HUES48 (cell line): ENCODE measurements at regions not wholly inside any gene's neighbourhood (a gene's known extent, or its start where the extent isn't known, plus 50 kb on each side); places are given as distances from the start of the nearest gene placed in this dataset.

Experiments
- H3K27ac ChIP-seq: one replicate; pipeline ENCODE4 v1.7.0; 2013; ENCODE audit warnings: low read depth, low read length, inconsistent platforms
- H3K27me3 ChIP-seq: 2 replicates; pipeline ENCODE4 v1.6.1; 2013; ENCODE audit warnings: mild to moderate bottlenecking, low read length; ENCODE audit not compliant: control insufficient read depth, insufficient read depth
- H3K36me3 ChIP-seq: 2 replicates; pipeline ENCODE4 v1.6.1; 2013; ENCODE audit warnings: low read length; ENCODE audit not compliant: control insufficient read depth, insufficient read depth
- H3K4me1 ChIP-seq: 2 replicates; pipeline ENCODE4 v1.6.1; 2013; ENCODE audit warnings: mild to moderate bottlenecking, low read length; ENCODE audit not compliant: control insufficient read depth, insufficient read depth
- H3K4me3 ChIP-seq: 2 replicates; pipeline ENCODE4 v1.5.1; 2013; ENCODE audit warnings: mild to moderate bottlenecking, low read depth, low read length
- H3K9ac ChIP-seq: 2 replicates; pipeline ENCODE4 v1.6.1; 2013; ENCODE audit warnings: mild to moderate bottlenecking, low read depth, low read length, moderate library complexity
- H3K9me3 ChIP-seq: 2 replicates; pipeline ENCODE4 v1.6.1; 2013; ENCODE audit warnings: low read length; ENCODE audit not compliant: control insufficient read depth, insufficient read depth

DNA sequence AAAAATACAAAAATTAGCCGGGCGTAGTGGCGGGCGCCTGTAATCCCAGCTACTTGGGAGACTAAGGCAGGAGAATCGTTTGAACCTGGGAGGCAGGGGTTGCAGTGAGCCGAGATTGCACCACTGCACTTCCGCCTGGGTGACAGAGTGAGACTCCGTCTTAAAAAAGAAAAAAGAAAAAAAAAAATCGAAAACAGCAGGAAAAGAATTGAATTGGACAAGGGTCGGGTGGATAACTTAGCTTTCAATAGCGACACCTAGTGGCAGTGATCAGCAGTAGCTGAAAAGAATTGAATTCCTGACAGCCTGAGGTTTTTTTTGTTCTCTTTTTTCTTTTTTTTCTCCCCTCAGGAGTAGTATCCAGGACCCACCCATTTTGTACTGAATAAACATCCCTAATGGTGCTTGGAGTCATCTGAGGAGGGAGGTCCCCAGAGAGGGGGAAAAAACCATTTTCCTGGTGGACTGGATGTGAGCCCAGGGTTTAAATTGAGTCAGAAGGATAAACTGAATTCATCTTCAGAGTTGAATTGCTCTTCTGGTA lies 55.1 kb downstream of the CYCS start:
- Histone ChIP-seq H3K27me3 (no peaks in the 10 kb centered on the region), H3K9ac (no peak overlapping the region), H3K27ac (no peak overlapping the region), H3K9me3 (no peaks in the 10 kb centered on the region), H3K4me3 (no peak overlapping the region; the same call in 1 of the 2 replicates), H3K36me3 (no peaks in the 10 kb centered on the region), H3K4me1 (peaks cover 3% of the 10 kb centered on the region; the same call in 1 of the 2 replicates)

DNA sequence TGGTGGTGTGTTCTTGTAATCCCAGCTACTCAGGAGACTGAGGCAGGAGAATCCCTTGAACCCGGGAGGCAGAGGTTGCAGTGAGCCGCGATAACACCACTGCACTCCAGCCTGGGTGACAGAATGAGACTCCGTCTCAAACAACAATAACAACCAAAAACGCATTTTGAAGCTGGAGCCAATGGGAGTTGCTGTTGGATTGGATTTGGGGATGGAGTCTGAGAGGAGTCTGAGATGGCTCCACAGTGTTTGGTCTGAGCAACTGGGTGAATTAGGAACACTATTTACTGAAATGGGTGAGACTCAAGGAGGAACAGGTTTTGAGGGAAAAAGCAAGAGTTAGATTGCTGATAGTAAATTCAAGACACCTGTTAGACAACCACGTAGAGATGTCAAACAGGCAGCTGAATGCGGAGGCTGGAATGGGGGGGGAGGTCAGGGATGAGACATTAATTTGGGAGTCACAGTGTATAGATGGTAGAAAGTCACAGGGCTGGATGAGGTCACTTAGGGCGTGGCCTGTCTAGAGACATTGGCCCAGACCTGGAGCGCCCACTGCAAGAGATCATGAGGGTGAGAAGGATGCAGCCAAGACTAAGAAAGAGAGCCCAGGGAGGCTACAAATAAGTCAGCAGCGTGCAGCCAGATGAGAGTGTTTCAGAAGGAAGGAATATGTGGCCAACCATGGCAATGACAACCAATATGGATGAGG lies 56.4 kb downstream of the CYCS start:
- Histone ChIP-seq H3K4me3 (no peak overlapping the region), H3K9ac (no peak overlapping the region), H3K27me3 (no peaks in the 10 kb centered on the region), H3K4me1 (peaks cover 3% of the 10 kb centered on the region; the same call in 1 of the 2 replicates), H3K27ac (no peak overlapping the region), H3K36me3 (no peaks in the 10 kb centered on the region), H3K9me3 (no peaks in the 10 kb centered on the region)

DNA sequence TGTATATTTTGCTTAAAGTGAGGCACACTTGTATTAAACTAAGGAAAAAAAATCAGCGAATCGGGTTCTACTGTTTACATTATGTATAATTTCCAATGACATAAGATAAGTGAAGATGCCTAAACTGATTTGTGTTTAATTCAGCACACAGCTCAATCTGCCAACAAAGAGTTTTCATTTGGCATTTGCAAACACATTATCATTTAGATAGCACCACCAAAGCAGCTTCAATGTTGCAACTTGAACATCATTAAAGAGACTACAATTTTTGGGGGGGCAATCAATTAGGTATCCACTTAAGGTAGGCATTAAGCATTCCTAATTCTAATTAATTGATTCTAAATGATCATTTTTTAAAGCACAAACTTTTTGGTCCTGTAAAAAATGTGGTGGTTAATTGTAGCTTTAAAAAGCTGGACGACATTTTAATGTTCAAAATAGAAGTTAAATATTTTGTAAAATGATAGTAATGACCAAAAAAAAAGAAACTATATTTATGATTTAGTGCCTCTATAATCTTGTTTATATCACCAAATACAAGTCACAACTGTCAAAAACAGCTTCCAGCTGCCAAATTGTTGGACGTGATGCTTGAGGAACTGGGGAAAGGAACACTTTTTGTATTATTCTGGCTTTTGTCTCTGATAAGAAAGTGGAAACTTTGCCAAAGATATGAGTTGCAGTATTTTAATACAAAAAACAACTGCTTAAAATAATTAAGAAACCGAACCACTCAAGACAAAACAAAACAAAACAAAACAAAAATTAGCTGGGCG lies 57.1 kb downstream of the CYCS start:
- H3K27me3 ChIP-seq = no peaks in the 10 kb centered on the region
- H3K9ac ChIP-seq = no peak overlapping the region
- H3K9me3 ChIP-seq = no peaks in the 10 kb centered on the region
- H3K36me3 ChIP-seq = no peaks in the 10 kb centered on the region
- H3K27ac ChIP-seq = no peak overlapping the region
- no peak overlapping the region for H3K4me3 ChIP-seq
- peaks cover 3% of the 10 kb centered on the region; the same call in 1 of the 2 replicates for H3K4me1 ChIP-seq

DNA sequence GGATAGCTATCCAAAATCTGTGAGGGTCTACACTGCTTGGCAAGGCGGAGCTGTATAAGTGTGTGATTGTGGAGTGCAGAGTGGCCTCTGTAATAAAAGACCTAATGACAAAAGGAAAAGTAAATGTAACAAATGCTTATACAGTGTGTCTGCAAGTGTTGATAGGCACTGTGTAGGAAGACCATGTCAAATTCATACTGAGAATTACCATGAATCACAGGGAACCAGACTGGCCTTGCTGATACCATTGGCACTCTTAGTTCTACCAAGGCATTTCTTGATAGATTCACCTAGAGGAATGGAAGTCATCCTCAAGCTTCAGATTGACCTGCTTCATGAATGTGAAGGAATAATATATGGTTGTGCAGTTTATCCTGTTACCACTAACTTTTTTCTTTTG lies 58.8 kb downstream of the CYCS start:
- Histone ChIP-seq H3K9me3 (no peaks in the 10 kb centered on the region), H3K27ac (no peak overlapping the region), H3K4me3 (no peak overlapping the region), H3K9ac (no peak overlapping the region), H3K4me1 (peaks cover 3% of the 10 kb centered on the region; the same call in 1 of the 2 replicates), H3K36me3 (no peaks in the 10 kb centered on the region), H3K27me3 (no peaks in the 10 kb centered on the region)

DNA sequence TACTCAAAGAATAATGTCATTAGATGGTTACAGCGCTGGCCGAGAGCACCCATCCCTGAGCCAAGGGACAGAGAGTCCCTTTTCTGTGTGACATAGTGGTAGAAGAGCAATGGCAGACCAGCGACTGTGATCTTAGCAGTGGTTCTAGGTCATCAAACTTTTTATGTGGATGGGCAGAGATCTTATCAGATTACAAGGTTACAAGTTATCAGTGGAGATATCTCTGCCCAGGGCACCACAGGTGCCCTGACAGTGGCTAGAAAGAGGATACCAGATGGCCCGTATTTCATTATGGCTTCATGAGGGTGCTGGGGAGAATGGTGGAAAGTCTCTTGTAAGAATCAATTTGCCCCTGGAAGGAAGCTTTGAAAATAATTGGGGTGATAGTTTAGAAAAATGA lies 62.7 kb downstream of the CYCS start:
- H3K36me3 ChIP-seq = no peaks in the 10 kb centered on the region
- no peak overlapping the region for H3K27ac ChIP-seq
- H3K4me3 ChIP-seq = no peak overlapping the region
- no peaks in the 10 kb centered on the region for H3K27me3 ChIP-seq
- no peak overlapping the region for H3K9ac ChIP-seq
- H3K4me1 ChIP-seq = 0 out of 2 replicates have a peak, but pooled peaks cover 6% of the 10 kb centered on the region
- H3K9me3 ChIP-seq = no peaks in the 10 kb centered on the region

DNA sequence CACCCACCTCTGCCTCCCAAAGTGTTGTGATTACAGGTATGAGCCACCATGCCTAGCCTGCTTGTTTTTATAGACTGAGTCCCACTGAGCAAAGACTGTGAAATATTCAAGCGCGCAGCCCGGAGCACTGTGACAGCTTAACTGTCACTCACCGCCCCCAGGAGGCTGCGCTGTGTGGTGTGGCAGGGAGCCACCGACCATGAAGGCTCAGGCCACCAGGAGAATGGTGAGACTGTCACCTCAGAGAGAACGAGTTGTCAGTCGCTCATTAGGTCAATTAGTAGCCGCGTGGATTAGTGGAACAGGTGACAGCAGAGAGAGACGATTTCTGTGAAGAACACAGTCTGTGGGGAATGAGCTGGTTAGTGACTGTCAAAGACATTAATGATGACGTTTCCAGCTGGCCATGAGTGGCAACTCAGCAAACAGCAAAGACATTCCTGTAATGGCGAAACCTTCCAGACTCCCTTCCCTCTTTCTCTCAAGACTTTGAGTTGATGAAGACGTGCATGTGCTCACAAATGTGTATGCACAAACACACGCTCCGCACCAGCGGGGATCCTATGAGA lies 64.5 kb downstream of the CYCS start:
- no peaks in the 10 kb centered on the region for H3K9me3 ChIP-seq
- H3K27me3 ChIP-seq = no peaks in the 10 kb centered on the region
- H3K27ac ChIP-seq = no peak overlapping the region
- H3K4me3 ChIP-seq = no peak overlapping the region
- no peaks in the 10 kb centered on the region for H3K36me3 ChIP-seq
- no peak overlapping the region for H3K9ac ChIP-seq
- H3K4me1 ChIP-seq = 0 out of 2 replicates have a peak, but pooled peaks cover 6% of the 10 kb centered on the region

DNA sequence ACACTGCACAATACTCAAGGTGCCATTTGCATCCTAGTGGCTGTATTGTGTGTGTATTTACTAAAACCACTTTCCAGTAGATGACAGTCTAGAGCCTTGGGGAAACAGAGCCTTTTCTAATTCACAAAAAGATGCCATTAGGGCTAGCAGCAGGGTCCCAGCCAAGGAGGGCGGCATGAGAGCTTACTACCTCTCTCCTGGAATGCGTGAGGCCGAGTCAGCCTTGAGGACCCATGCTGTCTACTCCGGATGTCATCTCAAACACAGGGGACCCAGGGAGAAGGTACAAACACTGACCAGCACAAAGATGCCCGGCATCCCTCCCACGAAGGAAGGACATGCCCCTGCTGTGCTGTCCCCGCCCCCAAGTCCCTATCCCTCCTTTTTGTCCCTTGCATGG lies 65.5 kb downstream of the CYCS start:
- H3K27ac ChIP-seq = no peak overlapping the region
- H3K4me1 ChIP-seq = 0 out of 2 replicates have a peak, but pooled peaks cover 6% of the 10 kb centered on the region
- H3K4me3 ChIP-seq = no peak overlapping the region
- H3K36me3 ChIP-seq = no peaks in the 10 kb centered on the region
- H3K9ac ChIP-seq = no peak overlapping the region
- H3K27me3 ChIP-seq = no peaks in the 10 kb centered on the region
- no peaks in the 10 kb centered on the region for H3K9me3 ChIP-seq

DNA sequence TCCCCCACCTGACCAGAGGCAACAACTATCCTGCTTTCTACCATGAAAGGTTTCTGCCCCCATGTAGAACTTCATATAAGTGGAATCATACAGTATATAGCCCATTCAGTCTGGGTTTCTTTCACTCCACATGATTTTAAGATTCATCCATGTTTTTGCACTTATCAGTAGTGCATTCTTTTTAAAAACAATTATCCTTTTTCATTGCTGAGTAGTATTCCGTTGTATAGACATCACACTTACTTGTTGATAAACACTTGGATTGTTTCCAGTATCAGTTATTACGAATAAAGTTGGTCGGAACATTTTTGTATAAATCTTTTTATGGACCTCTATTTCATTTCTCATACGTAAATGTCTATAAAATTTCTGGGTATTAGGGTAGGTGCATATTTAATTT lies 68.7 kb downstream of the CYCS start:
- Histone ChIP-seq H3K4me1 (0 out of 2 replicates have a peak, but pooled peaks cover 6% of the 10 kb centered on the region), H3K9me3 (no peaks in the 10 kb centered on the region), H3K27ac (no peak overlapping the region), H3K27me3 (no peaks in the 10 kb centered on the region), H3K36me3 (no peaks in the 10 kb centered on the region), H3K4me3 (no peak overlapping the region), H3K9ac (no peak overlapping the region)

DNA sequence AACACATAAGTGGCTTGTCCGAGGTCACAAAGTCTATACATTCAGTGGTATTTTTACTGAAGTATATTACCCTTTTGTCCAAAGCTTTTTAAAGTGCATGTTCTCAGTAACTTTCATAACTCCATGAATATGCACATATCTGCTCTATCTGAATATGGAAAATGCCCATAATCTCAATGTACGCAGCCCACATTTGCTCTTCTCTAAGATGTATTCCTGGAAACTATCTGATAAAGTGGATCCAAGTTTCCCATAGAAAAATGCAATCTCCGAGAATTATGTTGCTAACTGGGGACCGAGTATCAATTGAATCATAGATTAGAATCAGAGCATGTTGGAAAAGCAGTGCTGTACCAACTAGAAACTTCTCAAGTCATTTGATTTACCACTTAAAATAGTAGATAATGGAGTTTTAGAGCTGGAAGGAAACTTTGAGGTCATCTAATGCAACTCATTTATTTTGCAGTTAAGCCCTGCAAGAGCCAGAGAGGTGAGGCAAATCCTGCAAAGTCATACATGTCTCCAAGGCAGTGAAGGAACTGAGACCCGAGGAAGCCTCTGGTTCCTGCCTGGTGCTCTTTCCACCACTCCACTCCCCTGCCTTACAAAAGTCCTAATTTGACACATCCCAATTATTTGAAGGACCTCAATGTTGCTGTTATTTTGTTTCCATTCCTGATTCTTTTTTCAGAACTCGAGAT lies 69.4 kb downstream of the CYCS start:
- no peaks in the 10 kb centered on the region for H3K9me3 ChIP-seq
- H3K27me3 ChIP-seq = no peaks in the 10 kb centered on the region
- no peak overlapping the region for H3K27ac ChIP-seq
- H3K4me3 ChIP-seq = no peak overlapping the region
- 0 out of 2 replicates have a peak, but pooled peaks cover 6% of the 10 kb centered on the region for H3K4me1 ChIP-seq
- no peaks in the 10 kb centered on the region for H3K36me3 ChIP-seq
- no peak overlapping the region for H3K9ac ChIP-seq

DNA sequence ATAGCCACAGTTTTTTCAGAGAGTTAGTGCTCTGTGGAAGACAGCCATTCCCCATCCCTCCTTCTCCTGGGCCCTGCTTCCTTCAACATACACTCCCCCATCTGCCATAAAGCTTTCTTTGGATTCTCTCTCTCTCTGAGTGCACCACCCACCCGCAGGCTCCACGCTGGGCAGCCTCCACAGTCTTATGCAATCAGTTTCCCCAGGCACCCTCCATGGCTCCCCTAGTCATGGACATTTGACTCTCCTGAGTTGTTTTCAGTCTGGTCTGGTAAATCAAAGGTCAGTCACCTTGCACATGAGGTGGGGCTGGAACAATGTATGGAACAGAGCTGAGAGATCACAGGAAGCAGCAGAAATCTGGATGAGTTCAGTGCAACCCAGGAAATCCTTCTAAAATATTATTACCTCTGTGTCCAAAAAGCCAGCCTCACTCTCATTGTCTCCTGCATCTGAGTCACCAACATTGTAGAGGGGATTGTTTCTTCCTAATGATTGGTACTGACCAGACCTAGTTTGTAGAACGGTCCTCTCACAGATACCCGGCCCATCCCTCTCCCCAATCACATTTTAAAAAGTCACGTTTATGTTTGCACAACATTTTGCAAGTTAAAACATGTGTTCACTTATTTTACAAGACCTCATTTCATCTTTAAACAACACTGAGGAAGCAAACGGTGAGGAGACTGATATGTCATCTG lies 70.1 kb downstream of the CYCS start:
- H3K4me1 ChIP-seq = 0 out of 2 replicates have a peak, but pooled peaks cover 6% of the 10 kb centered on the region

More for the DNA sequence above, 70.1 kb downstream of the CYCS start:
- no peaks in the 10 kb centered on the region for H3K9me3 ChIP-seq
- H3K9ac ChIP-seq = no peak overlapping the region
- H3K36me3 ChIP-seq = no peaks in the 10 kb centered on the region
- H3K4me3 ChIP-seq = no peak overlapping the region
- H3K27me3 ChIP-seq = no peaks in the 10 kb centered on the region
- no peak overlapping the region for H3K27ac ChIP-seq
